ENCODE measurements at regions not wholly inside any gene's neighbourhood (a gene's known extent, or its start where the extent isn't known, plus 50 kb on each side); places are given as distances from the start of the nearest gene placed in this dataset.
"Not testable (repeated sequence)": the region's sequence is repeated elsewhere in the genome, so short reads cannot be mapped to it uniquely, and the experiment has no call there.

DNA sequence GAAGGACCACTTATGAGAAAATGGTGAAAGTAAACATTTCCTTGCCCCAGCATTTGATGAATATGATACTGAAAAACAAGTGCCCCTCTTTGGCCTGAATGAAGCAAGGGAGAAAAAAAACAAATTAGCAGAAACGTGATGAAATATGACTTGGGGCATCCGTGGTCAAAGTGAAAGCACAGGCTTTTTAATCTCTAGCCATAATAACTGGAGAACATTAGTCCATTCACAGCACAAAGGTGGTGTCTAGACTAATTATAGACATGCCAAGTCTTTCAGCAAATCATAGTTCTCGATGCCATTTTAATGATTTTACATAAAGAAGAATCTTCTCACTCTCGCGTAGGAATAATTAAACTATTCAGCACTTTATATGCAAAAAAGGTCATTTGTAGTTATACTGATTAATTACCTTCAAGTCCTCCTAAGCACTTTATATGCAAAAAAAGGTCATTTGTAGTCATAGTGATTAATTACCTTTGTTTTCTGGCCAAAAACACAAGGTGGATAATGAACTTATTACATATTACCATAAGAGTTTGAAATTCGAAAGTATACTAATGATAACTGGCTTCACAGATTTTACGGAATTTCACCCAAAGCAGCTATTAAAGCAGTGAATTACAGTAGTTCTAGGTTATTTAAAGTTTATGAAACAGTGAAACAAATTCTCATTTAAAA, 121.6 kb downstream of the ZNF22 start:
- in situ Hi-C loops (cut with MboI; ENCODE audit: low sequenced_read_pairs); ATAC-seq (ENCODE audit: low read depth); BruUV-seq (replicated peaks): not testable (repeated sequence)

More for the DNA sequence above, 121.6 kb downstream of the ZNF22 start:
- DNase-seq; CTCF ChIA-PET; H3K4me3 ChIP-seq (ENCODE audit: insufficient read depth, low read depth, low read length); H4K5ac ChIP-seq (ENCODE audit: low read depth, low read length); H3K27me3 ChIP-seq (ENCODE audit: control insufficient read depth, insufficient read depth, low read length); H3K79me1 ChIP-seq (ENCODE audit: low read depth in 1 of 2, low read length in 2 of 2); H3K4me2 ChIP-seq (ENCODE audit: low read depth, low read length); H3K9ac ChIP-seq (ENCODE audit: low read depth, low read length); intact Hi-C loops (cut with micrococcal nuclease); H2BK20ac ChIP-seq (ENCODE audit: low read depth, low read length); H3K9me3 ChIP-seq (ENCODE audit: control insufficient read depth, insufficient read depth, low read length); H2BK120ac ChIP-seq (ENCODE audit: low read depth, low read length); H2BK5ac ChIP-seq (ENCODE audit: low read depth, low read length, poor library complexity, severe bottlenecking); H2BK15ac ChIP-seq (ENCODE audit: low read depth, low read length); H3K14ac ChIP-seq (replicated peaks; ENCODE audit: low read depth, low read length); POLR2A ChIA-PET (ENCODE audit: unreplicated experiment); H3K9me1 ChIP-seq (ENCODE audit: insufficient read depth, low read length); H3K27ac ChIP-seq (ENCODE audit: insufficient read depth, low read length); H3K18ac ChIP-seq (ENCODE audit: low read depth, low read length); H3K56ac ChIP-seq (ENCODE audit: extremely low read depth, insufficient read depth, low read length); H2AK9ac ChIP-seq (replicated peaks; ENCODE audit: low read depth, low read length, poor library complexity); H3K4me1 ChIP-seq (ENCODE audit: control insufficient read depth, insufficient read depth, low read length); dilution Hi-C loops (cut with HindIII; ENCODE audit: low sequenced_read_pairs, unreplicated experiment); H3K23ac ChIP-seq (ENCODE audit: low read depth, low read length); H2AFZ ChIP-seq (replicated peaks; ENCODE audit: low read length, poor library complexity); H3K36me3 ChIP-seq (ENCODE audit: control insufficient read depth, insufficient read depth, low read length); H3K4ac ChIP-seq (ENCODE audit: low read depth, low read length); H2AK5ac ChIP-seq (ENCODE audit: low read depth, low read length); H4K91ac ChIP-seq (ENCODE audit: insufficient read depth, low read depth, low read length); H4K8ac ChIP-seq (ENCODE audit: low read depth in 2 of 2, low read length in 2 of 2); H4K20me1 ChIP-seq (ENCODE audit: insufficient read depth, low read length): not testable (repeated sequence)
- no CpG with 5 or more reads among the region's 7 CpGs for WGBS, 2 experiments (ENCODE audit: extremely low coverage in 2 of 2, insufficient read length in 1 of 2)
